ENCODE measurements at regions not wholly inside any gene's neighbourhood (a gene's known extent, or its start where the extent isn't known, plus 50 kb on each side); places are given as distances from the start of the nearest gene placed in this dataset.

GRCh38 chr20:24100370-24101011, 111.9 kb upstream of the GGTLC1 start:
- no peak for DNase-seq (ENCODE audit: low spot score)
- Histone ChIP-seq H3K27me3 (no peaks in the 10 kb centered on the region), H3K9me3 (no peaks in the 10 kb centered on the region)

GRCh38 chr20:24098886-24099285, 110.3 kb upstream of the GGTLC1 start:
- Histone ChIP-seq H3K4me1 (no peaks in the 10 kb centered on the region), H3K9me3 (no peaks in the 10 kb centered on the region), H3K4me3 (no peak overlapping the region), H3K27ac (no peak overlapping the region), H3K27me3 (no peaks in the 10 kb centered on the region), H3K36me3 (no peaks in the 10 kb centered on the region)
- no peak for DNase-seq (ENCODE audit: low spot score)
- TF ChIP-seq CTCF (IDR thresholded peaks at IDR 0.05): no peak

More at GRCh38 chr20:24100370-24101011, 111.9 kb upstream of the GGTLC1 start:
- Histone ChIP-seq H3K4me3 (no peak overlapping the region), H3K36me3 (no peaks in the 10 kb centered on the region), H3K27ac (no peak overlapping the region), H3K4me1 (no peaks in the 10 kb centered on the region)
- peak; percentile 63 to 76 for TF ChIP-seq CTCF (IDR thresholded peaks at IDR 0.05)

- H3K27ac ChIP-seq: no peak overlapping the region
- no peaks in the 10 kb centered on the region for H3K4me1 ChIP-seq
- no peaks in the 10 kb centered on the region for H3K9me3 ChIP-seq
- H3K4me3 ChIP-seq: no peak overlapping the region
- no peaks in the 10 kb centered on the region for H3K36me3 ChIP-seq
- H3K27me3 ChIP-seq: no peaks in the 10 kb centered on the region
- no peak for DNase-seq (ENCODE audit: low spot score)
- TF ChIP-seq CTCF (IDR thresholded peaks at IDR 0.05): no peak
Measured at GRCh38 chr20:24097506-24098245, 109.1 kb upstream of the GGTLC1 start.

GRCh38 chr20:24096864-24097450, 108.4 kb upstream of the GGTLC1 start:
- Histone ChIP-seq H3K36me3 (no peaks in the 10 kb centered on the region), H3K9me3 (no peaks in the 10 kb centered on the region), H3K27me3 (no peaks in the 10 kb centered on the region), H3K4me3 (no peak overlapping the region), H3K27ac (no peak overlapping the region), H3K4me1 (no peaks in the 10 kb centered on the region)
- no peak for TF ChIP-seq CTCF (IDR thresholded peaks at IDR 0.05)
- DNase-seq (ENCODE audit: low spot score): no peak

- H3K27ac ChIP-seq: no peak overlapping the region
- no peak for DNase-seq (ENCODE audit: low spot score)
- H3K4me3 ChIP-seq: no peak overlapping the region
- no peaks in the 10 kb centered on the region for H3K4me1 ChIP-seq
- H3K27me3 ChIP-seq: no peaks in the 10 kb centered on the region
- no peak for TF ChIP-seq CTCF (IDR thresholded peaks at IDR 0.05)
- H3K9me3 ChIP-seq: no peaks in the 10 kb centered on the region
- no peaks in the 10 kb centered on the region for H3K36me3 ChIP-seq
Measured at GRCh38 chr20:24096264-24096663, 107.7 kb upstream of the GGTLC1 start.
